Stimulated activated CD4-positive, alpha-beta T cell treated with anti-CD3 and anti-CD28 coated beads, TNF-alpha, amount 100 ng/mL, for 24 hours (primary cell): ENCODE measurements at regions not wholly inside any gene's neighbourhood (a gene's known extent, or its start where the extent isn't known, plus 50 kb on each side); places are given as distances from the start of the nearest gene placed in this dataset.

Experiments
- DNase-seq, 3 experiments: peaks; one replicate each; pipeline ENCODE4 v3.0.0-alpha.2; 2020; ENCODE audit warnings: low read depth in 3 of 3

DNA sequence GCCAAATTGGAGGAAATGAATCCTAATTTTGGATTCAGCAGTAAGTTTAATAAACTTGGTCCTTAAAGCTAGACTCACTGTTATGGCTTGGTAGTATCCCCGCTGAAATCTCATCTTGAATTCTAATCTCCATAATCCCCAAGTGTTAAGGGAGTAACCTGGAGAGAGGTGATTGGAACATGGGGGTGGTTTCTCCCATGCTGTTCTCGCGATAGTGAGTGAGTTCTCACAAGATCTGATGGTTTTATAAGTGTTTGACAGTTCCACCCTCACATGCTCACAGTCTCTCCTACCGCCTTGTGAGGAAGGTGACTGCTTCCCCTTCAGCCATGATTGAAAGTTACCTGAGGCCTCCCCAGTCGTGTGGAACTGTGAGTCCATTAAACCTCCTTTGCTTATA, 824.5 kb upstream of the WWC1 start:
- no peak for DNase-seq

DNA sequence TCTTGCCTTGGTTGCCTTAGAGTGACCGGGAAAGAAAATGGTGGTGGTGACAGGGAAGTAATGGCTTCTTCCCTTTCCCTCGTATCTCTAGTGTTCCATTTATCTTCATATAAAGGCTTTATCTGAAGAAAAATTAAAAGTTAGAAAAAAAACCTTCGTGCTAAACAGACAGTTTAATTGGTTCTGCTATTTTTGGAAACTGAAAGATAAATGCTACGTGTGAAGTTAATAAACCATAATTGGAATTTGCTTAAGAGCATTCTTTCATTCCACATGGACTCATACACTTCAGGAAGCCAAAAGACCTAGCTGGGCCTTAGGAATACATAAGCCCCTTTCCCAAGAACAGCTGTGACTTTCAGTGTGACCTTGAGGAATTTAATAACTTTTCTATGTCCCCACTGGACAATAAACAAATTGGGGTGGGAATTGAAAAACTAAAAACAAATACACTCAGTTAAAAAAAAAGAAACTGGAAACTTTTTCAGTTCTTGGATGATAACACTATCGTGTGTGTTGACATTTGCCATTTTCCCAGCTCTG, 818.8 kb upstream of the WWC1 start:
- no peak for DNase-seq

DNA sequence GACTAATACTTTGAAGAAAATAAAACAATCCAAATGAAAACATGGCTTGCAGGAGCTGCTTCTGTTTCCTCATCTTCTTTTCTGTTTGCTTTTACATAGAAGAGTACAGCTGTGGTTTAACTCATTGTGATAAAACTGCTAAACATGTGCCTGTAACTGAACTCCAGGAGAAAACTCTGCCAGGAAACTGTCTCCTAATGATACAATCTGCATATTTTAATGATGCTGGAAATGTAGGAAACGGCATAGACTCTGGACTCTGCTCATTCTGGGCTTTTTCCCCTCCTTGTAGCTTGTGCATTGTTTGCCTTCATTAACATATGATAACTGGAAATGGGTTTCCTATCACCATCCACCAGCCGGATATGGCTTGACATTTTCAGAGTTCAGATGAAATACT, 813.3 kb upstream of the WWC1 start:
- DNase-seq, result no peak

DNA sequence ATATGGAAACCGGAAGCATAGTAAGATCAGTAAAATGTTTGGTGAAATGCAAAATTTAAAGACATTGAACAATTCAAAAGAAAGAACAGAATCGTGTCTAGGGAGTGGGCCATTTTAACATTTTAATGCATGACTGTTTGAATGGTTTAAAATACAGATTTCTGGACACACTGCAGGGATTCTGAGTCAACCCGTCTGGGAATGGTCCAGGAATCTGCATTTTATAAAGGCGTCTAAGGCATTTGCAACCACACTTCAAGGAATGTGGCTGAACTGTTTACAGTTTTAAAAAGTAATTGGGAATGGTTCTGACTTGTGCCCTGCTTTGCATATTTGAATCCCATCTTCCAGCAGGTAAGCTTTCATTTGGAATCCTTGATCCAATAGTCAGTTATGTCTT, 811.7 kb upstream of the WWC1 start:
- DNase-seq, result no peak

DNA sequence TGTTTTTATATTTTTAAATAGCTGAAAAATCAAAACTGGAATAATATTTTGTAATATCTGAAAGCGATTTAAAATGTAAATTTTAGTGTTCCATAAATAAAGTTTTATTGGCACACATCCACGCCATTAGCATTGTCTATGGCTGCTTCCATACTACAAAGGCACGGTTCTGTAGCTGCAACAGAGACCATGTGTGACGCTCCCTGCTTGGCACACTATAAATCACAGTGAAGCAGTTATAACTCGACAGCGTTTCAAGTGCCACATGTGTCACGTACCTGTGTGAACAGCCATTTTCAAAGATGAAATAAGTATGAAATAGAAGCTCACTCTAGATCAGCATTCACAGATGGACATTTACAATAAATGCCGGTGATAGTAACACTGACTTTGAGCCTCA, 810.1 kb upstream of the WWC1 start:
- DNase-seq, result no peak

DNA sequence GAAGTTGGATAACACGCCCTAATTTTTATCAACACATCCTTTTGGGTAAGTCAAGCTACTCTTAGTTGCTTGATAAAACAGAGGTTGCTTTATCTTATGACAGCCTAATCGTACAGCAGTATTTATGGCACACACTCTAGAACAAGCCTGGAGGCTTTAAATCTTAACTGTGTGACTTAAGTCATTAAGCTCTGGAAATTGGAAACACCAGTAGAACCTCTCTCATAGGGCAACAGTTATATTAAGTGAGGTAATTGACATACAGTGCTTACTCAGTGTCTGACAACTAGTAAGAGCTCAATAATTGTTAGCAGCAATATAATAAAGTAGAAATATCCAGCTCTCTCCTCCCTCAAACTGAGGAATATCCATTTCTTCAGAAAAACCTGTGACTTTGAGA, 808.9 kb upstream of the WWC1 start:
- no peak for DNase-seq

DNA sequence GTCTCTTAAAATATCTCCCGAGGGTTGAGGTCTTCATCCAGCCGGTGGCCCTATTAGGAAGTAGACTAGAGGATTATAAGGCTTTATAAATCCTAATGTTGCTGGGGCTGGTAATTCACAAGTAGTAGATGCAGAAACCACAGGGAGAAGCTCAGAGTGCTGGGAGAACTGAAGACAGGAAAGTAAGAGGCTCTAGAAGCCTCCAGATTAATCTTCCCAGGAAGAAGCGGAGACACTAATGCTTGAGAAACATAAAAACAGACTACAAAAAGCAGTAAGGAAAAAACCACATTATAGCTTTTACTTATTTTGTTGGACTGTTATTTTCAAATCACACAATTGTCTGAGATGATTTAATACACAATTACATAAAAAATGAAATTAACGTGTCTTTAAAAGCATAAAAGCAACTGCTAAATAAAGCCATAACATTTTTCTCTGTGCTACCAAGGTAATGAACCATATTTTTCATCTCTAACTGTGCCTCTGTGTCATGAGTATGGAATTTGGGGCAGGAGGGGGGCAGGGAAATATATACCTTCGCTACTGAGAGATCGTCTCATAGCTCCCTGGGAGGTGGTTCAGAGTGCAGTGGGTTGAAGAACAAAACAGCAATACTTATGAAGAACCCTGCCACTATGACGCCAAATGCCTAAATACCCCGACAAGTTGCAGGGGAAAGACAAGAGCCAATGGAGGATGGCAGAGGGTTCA, 806.2 kb upstream of the WWC1 start:
- DNase-seq, result no peak

DNA sequence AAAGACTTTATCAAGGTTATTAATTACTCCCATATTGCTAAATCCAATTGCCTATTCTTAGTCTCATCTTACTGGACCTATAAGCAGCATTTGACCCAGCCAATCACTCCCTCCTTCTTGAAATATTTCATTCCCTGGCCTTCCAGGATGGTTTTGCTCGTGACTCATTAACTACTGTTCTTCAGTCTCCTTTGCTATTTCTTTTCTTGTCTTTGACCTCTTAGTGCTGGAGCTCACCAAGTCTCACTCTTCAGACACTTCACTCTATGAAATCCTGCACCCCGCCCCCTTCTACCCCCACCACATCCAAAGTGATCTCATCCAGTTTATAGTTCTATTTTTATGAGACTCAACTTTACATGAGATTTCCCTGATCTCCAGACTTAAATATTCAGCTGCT, 803.1 kb upstream of the WWC1 start:
- no peak for DNase-seq

DNA sequence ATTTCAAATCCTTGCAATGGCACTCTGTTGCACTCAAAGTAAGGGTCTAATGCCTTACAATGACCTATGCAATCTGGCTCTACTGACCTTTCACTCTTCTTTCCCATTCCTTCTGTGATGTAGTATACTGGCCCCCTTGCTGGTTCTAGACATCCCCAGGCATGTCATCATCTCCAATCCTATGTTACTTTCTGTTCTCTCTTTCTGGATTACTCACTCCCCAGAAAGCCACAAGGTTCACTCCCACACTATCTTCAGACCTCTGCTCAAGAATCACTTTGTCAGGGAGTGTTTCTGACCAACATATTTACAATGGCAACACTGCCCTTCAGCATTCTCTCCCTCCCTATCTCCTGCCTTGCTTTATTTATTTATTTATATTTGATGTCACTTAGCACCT, 802.2 kb upstream of the WWC1 start:
- DNase-seq, result no peak

DNA sequence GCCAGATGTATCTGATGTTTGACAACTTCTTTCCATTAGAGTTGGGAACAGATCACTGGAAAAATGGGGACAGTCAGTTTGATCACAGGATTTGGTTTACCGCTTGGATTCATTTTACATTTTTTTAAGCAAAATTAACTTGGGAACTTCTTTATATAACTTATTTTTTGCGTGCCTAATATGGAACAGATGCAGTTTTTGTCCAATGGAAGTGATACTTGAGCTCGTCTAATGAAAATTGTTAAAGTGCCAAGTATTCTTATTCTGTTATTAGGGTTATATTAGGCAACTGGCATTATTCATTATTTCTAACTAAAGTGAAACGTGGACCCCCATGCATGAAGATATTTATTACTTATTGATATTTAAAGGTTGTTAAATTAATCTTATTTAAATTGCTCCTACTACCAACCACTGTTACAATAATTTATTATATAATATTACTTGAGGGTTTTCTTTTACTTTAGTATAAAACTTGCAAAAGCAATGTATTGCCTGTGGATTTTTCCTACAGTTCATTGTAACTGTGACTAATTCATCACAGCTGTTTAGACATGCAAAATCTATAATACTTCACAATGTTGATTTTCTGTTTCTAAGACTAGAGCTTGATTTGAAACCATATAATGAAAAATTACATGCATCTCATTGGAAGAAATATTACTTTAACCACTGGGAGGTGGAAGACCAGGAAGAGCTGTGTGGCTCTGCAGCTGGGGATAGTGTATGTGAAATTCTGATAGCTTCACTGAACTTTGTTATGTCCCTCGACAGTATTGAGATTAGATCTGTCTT, 787.3 kb upstream of the WWC1 start:
- no peak for DNase-seq

DNA sequence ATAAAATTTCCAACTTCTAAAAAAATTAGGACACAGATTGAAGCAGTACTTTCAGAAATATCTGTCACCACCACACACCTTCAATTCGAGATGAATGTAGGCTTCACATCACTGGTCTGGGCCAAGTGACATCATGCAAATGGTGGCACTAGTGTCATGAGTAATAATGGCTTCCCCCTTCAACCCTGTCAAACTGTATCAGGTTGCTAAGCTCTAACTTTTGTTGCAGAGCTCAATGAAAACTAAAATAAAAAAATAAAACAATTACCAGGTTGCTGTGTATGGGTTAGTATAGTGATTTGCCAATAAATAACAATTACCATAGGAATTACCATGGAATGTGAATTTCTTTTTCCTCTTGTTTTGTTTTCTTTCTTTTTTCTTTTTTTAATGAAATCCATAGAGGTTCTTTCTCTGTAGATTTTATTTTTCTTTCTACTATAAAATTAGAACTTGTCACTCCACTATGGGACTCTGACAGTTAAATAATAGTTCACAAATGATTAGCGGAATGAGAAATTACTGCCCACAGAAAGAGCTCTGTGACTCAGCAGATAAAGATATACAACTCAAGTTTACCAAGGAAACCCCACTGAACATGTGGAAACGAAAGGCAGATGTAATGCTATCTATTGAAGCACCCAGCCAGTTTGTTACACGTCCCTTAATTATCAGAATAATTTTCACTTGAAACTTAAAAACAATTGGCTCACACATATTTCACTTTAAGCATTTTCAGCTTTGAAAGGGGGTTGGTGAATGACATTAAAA, 783.8 kb upstream of the WWC1 start:
- DNase-seq, result no peak

DNA sequence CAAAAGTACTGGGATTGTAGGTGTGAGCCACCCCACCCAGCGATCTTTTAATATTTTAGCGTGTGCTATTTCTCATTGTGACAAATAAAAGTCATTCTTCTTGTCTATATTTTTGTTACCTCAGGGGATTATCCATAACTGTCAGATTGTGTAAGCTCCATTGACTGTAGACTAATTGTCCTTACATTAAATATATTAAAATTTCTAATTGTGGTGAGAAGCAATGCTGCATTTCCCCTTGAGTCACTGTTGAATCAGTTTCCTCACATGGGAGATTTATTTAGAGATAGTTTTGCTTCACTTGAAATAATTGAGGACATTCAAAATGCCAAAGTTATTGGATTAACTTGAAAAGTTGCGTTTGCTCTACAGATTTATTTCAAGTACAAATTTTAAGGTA, 782.4 kb upstream of the WWC1 start:
- DNase-seq, result no peak

DNA sequence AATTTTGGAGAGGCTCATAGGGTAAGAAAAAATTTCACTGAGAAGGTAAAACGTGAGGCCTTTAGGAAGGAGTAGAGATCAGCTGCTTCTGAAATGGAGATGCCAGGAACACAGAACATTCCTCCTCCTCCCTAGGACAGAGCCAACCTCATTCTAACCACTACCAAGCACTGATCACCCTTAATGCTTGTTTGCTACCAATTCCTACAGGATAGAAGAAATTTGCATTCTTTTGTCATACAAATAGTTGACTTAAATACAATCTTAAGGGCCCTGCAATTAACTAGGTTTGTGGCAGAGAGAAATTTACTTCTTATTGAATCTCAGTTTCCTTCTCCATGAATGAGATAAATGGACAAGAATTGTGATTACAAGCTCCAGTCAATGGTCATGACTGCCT, 780.2 kb upstream of the WWC1 start:
- DNase-seq, result no peak

DNA sequence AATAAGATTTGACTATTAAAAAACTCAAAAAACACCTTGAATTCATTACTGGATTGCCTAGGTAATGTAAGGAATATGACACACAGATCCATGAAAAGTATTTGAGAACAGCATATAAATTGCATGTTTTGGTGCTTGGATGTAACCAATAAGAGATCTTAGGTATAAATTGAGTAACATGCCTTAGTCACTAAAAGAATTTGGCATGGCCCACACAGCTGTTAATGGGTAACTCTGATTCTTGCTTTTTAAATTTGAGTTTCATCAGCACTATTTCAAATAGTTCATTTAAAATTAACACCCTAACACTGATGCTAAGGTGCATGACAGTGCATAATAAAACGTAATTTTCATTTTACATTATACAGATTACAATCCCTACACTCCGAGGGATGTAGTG, 779.3 kb upstream of the WWC1 start:
- DNase-seq, result no peak

DNA sequence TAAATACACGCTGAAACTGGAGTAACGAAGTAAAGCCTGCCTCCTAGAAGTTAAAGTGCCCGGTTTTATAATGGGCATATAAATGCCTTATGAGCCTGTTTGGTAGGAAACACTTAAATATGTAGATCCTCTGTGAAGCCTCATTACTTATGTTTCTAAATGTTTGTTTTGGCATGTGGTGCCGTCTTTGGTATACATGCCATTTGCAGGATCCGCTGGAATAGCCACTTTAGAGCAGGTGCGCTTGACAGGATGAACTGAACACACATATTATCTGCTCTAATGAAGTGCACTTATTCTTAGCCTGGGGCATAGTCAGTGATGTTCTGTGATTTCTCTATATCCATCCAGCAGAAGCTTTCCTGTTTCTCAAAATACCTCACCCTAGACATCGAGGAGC, 778.1 kb upstream of the WWC1 start:
- no peak for DNase-seq

DNA sequence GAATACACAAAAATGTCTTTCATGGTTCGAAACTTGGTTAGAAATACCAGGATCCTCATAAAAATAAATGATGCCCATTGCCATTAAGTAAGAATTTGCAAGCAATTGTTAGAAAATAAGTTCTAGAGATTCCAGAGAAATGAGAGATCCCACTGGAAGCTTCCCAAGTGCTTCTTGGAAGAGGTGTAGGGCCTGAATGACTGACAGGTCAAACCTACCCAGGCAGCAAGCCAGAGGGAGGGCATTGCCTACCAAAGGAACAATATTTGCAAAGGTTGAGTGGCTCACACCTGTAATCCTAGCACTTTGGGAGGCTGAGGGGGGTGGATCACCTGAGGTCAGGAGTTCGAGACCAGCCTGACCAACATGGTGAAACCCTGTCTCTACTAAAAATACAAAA, 777.0 kb upstream of the WWC1 start:
- no peak for DNase-seq

DNA sequence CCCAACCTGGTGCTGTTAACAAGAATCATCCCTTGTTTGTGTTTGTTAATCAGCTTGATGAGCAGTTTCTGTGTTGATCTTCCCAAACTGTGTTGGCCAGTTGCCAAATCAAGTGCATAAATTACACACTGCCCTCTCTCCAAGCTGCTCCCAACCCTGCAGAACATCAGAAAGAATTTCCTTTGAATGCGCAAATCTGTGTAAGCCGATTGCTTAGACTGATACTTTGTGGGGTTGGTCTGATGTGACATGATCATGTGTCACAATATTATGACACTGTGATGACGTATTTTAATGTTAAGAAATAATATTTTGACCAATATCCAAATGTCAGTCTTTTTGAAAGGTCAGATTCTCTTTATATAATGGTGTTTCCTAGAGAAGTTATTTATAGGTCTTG, 766.4 kb upstream of the WWC1 start:
- DNase-seq, result no peak

DNA sequence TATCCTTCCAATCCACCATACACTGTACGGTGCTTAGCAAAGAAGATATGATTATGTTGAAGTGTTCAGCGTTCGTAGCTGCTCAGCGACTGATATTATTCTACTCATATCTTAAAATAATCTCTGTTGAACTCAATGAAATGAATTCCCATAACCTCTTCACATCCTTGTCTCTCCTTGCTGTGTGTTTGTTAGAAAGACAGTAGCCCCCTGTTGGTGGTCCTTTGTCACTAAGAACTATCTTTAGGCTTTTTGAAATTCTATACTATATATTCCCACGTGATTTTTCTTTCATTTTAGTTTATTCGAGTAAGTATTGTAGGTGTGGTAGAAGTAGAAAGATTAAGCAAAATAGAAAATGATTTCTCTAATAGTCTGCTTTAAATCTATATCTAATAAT, 762.8 kb upstream of the WWC1 start:
- DNase-seq, result no peak

DNA sequence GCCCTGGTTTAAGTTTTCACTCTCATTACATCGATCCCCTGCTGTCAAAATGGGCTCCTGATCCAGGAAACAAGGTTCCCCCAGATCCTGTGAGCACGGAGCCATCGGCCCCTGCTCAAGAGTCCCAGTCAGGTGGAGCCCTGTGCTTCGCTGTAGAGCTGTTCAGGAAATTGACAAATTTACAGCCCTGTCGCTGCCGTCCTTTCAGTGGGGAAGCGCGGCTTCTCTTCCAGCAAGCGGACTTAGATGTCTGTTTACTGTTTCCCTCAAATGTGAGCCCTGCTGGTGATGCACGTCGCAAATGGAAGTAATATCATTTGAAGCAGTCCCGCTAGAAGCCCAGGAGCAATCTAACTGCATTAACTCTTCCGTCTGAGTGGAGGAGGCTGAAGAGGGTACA, 760.9 kb upstream of the WWC1 start:
- no peak for DNase-seq

DNA sequence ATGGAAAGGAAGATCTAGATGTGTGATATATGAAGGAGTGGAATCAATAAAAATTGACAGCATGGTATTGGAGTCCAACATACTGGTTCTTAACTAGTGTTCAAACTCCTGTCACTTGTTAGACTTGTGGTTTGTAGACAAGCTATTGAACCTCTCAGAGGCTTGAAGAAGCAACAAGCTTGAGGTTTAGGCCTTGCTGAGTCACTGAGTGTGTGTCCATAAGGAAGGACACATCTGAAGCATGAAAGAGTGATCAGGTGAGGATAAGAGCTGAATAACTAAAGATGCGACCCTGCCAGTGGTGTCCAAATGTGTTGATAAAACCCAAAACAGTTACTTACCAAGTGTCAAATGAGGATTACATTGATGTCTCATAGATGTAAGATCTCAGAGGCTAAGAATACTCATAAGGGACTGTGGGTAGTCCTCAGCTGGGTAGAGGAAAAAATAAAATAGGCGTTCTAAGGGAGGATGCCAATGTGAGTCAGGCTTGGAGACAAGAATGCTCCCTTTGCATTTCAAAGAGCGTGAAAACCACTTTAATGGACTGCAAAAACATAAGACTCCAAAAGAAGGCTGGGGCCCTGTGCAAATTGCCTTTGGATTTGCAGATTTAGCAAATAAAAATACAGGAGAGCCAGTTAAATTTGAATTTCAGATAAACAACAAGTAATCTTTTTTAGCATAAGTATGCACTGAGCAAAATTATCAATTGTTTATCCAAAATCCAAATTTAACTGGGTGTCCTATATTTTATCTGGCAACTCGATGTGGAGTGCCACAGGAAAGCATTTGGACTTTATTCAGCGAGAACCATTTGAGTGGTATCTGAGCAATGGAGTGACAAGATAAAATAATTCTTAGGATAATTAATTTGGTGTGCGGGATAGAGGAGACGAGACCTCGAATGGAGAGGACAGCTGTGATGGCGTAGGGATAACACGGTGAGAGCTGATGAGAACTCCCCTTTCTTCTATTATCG, 757.3 kb upstream of the WWC1 start:
- DNase-seq, result no peak

DNA sequence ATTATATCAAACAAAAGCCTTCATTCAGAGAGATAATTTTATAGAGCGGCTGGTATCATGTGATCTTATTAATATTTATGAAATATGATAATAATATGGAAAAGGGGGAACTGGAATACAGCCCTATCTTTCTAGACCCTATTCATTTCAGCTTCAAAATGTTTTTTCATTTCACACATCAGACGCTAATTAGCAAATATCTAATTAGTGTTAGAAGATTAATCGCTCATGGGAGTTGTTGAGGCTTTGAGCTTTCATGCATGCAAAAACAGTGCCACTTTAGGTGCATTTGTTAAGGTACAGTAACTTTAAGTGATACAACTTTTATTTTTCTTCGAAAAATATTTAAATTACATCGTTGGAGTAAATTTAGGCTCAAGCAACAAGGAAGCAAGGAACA, 751.7 kb upstream of the WWC1 start:
- DNase-seq, result no peak
